ENCODE measurements at regions not wholly inside any gene's neighbourhood (a gene's known extent, or its start where the extent isn't known, plus 50 kb on each side); places are given as distances from the start of the nearest gene placed in this dataset.

DNA sequence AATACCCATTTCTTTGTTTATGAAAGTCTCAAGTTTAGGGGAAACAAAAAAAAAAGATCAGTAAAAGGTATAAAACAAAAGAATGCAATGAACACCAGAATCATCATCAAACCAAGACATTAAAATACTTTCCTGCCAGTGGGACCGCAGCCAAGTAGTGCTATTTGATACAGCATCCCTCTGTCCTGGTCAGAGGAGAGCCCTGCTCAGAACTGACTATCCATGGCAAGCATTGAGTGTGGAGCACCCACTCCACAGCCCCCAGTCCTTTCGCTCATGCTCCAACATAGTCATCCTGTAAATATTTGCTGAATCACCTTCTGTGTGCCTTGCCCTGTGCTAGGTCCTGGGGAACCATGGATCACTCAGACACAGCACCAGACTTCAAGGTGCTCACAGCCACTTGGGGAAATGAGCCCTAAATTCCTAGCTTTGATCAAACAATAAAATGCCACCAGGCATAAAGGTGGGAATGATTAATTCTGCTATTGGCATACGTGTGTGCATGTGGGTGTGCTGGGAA, 213.6 kb upstream of the TBX20 start:
- TF ChIP-seq, protein P1, sequence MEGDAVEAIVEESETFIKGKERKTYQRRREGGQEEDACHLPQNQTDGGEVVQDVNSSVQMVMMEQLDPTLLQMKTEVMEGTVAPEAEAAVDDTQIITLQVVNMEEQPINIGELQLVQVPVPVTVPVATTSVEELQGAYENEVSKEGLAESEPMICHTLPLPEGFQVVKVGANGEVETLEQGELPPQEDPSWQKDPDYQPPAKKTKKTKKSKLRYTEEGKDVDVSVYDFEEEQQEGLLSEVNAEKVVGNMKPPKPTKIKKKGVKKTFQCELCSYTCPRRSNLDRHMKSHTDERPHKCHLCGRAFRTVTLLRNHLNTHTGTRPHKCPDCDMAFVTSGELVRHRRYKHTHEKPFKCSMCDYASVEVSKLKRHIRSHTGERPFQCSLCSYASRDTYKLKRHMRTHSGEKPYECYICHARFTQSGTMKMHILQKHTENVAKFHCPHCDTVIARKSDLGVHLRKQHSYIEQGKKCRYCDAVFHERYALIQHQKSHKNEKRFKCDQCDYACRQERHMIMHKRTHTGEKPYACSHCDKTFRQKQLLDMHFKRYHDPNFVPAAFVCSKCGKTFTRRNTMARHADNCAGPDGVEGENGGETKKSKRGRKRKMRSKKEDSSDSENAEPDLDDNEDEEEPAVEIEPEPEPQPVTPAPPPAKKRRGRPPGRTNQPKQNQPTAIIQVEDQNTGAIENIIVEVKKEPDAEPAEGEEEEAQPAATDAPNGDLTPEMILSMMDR (IDR thresholded peaks at IDR 0.05; ENCODE audit: borderline replicate concordance, insufficient read depth, low read depth, low read length) = no peak
- H3K4me3 ChIP-seq (ENCODE audit: low read depth, low read length) = no peak overlapping the region

DNA sequence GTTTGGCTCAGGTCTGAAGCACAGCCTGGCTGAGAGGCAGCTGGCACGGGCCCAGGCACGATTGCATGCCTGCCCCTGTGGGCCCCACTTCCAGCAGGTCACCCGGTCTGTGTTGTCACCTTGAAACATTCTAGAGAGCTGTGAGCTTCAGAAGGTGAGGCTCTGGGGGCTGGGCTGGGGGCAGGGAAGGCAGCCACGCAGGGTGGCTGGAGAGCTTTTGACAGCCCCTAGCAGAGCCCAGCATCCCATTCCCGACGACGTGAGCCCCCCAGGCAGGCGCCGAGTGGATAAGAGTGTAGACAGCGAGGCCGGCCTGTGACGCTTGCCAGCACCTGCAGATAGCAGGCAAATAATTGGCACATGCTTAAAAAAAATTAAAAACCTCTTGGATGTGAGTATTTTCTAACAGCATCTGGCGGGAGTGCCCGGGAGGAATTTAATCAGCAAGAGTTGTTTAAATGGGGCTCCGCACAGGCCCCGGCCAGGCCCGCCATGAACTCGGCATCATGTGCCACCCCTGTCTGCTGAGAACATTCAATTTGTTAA, 212.0 kb upstream of the TBX20 start:
- TF ChIP-seq, protein P1 (IDR thresholded peaks at IDR 0.05; ENCODE audit: borderline replicate concordance, insufficient read depth, low read depth, low read length) = no peak
- H3K4me3 ChIP-seq (ENCODE audit: low read depth, low read length) = no peak overlapping the region

DNA sequence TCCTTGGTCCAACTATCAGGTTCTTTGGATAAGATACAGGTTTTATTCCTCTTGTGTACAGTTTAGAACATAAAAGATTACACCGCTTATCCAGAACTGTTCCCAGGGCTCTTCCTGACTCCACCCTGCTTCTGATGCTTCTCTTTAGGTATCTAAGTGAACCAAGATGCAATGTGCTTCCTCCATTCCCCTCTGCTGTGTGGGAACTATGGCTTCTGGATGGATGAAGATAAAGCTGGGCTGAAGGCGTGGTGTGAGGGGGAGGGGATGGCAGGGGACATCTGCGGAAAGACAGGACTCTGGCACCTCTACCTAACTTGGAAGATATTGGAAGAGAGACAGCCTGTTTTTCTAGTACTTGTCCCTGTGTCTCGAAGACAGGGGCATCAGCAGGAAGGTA, 209.9 kb upstream of the TBX20 start:
- TF ChIP-seq, protein P1 (IDR thresholded peaks at IDR 0.05; ENCODE audit: borderline replicate concordance, insufficient read depth, low read depth, low read length) = no peak
- H3K4me3 ChIP-seq (ENCODE audit: low read depth, low read length) = no peak overlapping the region

DNA sequence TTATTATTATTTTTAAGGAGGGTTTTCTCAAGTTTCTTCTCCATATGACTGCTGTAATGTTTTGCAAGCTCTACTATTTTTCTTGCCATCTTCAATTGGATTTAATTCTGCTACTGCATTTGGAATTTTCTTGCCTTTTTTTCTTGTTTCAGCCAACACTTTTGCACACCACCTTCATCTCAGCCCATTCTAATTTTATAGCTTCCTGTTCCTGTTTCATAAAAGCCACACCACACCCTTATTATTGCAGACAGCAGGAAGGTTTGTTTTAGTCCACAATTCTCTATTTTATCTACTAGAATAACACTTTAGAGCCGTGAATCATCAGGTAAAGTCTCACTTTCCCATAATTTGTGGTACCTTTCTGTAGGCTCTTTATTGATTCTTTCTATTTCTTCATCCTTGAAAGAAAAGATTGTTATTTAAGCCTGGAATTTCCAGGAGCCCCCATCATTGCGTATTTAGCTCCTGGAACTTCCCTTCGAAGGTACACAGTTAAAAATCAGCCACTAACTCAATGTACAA, 209.3 kb upstream of the TBX20 start:
- TF ChIP-seq, protein P1 (IDR thresholded peaks at IDR 0.05; ENCODE audit: borderline replicate concordance, insufficient read depth, low read depth, low read length) = no peak
- H3K4me3 ChIP-seq (ENCODE audit: low read depth, low read length) = no peak overlapping the region

DNA sequence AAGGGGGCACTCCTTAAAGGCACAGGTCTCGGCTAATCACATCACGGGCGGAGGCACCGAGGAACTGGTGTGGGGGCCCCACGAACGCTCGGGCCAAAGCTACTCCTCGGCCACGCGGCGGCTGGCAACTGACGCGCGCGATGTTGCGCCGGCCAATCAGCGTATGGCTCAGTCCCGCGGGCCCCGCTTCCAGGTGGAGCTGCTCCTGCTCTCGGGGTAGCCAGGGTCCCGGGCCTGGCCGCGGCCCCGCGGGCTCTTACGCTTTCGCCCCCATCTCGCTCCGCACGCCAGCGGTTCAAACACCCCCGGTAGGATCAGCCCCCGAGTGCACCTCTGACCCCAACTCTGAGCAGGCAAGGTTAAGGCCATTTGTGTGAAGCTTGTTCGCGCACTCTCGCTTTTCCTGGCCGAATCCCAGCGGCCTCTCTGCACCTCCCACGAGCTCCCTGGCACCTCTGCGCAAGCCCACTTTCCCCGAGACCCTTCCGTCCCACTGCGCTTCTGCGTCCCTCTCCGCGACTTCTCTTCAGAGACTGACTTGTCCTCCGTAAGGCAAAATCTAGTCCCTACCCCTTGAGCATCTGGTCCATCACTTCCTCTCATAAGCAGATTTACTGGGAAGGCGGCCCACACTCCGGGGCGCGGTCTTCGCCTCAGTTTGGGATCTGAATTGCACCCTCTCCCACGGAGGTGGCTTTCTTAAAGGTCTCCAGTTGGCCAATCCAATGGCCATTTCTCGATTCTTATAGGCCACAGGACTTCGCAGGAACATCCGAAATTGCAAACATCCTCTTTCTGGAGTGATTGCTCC, 200.9 kb upstream of the TBX20 start:
- H3K4me3 ChIP-seq (ENCODE audit: low read depth, low read length) = no peak overlapping the region
- TF ChIP-seq, protein P1 (IDR thresholded peaks at IDR 0.05; ENCODE audit: borderline replicate concordance, insufficient read depth, low read depth, low read length) = no peak

DNA sequence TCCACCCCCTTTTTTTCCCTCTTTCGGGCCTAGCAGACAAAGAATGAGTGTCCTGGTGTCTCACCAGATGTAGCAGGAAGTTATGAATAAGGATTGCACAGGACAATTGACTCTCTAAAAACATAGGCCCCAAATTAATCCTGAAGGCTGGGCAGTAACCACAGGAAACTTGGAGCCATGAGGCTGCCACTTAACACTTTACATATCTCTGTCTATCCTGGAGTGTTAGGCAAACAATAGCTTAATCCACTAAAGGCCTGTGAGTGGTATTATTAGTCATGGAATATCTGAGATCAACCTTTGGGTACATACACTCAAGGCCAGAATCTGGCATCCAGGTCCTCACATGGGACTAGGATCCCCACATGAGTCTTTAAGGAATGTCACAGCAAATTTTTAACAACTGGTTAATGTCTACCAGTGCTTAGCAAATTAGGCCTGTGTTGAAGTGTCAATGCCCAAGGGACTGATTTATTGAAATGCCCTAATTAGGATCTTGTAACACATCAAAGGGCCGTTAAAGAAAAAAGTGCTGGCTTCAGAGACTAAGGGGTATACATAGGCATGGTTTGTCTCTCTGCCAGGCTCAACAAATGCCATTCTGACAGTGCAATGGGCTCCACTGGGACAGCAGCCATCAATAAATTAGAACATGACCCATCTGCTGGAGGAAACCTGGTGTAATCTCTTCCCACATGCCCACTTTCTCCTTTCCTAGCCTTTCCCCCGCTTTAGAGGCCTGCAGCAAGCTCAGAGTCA, 196.7 kb upstream of the TBX20 start:
- TF ChIP-seq, protein P1 (IDR thresholded peaks at IDR 0.05; ENCODE audit: borderline replicate concordance, insufficient read depth, low read depth, low read length) = no peak
- no peak overlapping the region for H3K4me3 ChIP-seq (ENCODE audit: low read depth, low read length)
